NCI-H2081 (cell line): ENCODE measurements at regions not wholly inside any gene's neighbourhood (a gene's known extent, or its start where the extent isn't known, plus 50 kb on each side); places are given as distances from the start of the nearest gene placed in this dataset.
"Not testable (repeated sequence)": the region's sequence is repeated elsewhere in the genome, so short reads cannot be mapped to it uniquely, and the experiment has no call there.

Experiments used
- DNase-seq, 2 experiments: peaks; one replicate each; lab custom pipeline; 2025; lab: John Stamatoyannopoulos, UW

DNA sequence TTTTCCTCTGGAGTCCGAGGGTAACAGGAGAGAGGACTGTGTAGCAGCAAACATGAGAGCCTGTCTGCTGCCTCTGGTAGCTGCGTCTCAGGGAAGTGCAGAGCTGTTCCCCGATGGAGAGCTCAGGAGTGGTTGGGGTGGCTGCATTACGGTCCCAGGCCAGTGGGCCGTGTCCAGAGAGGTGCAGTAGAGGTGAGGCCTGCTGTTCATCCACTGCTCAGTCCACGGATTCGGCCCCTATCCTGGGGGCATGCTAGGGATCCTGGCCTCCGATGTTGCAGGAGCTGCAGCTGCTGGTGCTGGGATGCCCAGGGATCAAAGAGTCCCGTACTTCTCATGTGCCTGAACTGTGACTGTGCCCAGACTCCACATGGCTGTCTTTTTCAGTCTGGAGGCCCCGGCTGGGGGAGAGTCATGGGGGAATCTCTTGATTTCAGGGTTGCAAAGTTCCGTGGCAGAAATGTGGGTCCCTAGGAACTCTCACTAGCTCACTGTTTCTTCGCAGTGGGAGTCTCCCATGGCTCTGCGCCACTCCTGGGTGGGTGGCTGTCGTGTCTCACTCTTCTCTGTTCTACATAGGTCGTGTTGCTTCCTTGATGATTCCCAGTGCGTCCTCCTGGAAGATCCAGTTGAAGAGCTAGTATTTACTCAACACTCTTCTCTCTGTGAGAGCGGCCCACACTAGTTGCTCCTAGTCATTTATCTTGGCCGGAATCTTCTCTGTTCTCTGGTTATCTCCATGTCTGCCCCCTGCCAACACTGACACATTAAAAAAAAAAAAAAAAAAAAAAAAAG lies 109.5 kb upstream of the CENPE start:
- no peak for DNase-seq

DNA sequence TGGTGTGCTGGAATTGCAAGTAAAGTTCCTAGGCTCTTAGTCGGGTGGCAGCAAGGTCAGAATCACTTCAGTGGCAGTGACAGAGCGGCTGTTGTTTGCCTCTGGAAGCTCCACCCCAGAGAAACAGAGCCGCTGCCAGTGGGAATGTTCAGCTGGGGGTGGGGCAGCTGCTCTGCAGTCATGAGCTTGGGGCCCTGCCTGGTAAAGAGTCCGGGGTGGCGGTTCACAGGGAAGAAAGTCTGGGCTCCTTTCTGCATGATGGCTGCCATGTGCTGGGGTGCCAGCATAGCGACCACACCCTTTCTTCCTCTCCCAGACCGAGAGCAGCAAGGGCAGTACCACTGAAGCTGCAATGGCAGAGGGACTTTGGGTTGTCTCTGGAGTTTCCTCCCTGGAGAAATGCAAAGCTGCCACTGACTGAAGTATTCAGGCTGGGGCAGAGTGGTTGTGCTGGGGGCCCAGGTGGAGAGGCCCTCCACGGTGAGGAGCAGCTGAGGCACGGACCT lies 108.8 kb upstream of the CENPE start:
- no peak for DNase-seq

DNA sequence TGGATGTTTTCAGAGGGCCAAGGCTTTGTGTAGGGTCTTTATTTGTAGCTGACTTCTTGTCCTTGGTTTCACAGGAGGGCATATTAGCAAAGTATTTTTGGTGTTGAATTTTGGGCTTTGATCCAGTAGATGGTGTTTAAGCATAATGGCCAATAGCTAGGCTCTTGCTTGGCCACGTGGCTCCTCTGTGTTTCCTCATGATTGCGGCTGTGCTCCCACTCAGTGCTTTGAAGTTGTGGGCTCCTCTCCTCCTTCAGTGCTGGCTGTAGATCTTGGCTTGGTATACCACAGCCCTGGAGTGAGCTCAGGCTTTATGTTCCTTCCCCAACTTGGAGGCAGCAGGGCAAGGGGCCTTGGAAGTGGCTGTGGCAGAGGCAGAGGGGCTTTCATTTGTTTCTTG lies 107.2 kb upstream of the CENPE start:
- DNase-seq, result no peak

DNA sequence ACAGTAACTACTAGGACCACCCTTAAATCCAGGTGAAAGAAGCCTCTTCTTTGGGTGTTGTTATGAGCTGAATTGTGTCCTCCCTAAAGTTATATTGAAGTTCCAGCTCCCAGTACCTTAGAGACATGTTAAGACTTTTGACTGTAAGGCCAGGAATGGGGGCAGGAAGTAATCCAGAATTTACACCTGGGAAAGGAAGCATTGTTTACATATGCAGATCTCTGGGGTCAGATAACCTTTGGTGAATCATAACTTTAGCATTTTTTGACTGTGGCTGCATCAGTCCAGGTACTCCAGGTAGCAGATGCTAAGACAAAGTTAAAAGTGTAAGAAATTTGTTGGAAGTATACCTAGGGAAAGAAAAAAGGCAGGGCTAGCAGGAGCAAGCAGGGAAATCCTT lies 104.9 kb upstream of the CENPE start:
- no peak for DNase-seq

GRCh38 chr4:103292959-103293358 lies 94.8 kb upstream of the CENPE start:
- no peak for DNase-seq

- DNase-seq, result no peak
Measured at GRCh38 chr4:103292373-103292772, 94.2 kb upstream of the CENPE start.

GRCh38 chr4:103289186-103289585 lies 91.0 kb upstream of the CENPE start:
- DNase-seq, result no peak

- DNase-seq, result peak; percentile 6 to 57
Measured at GRCh38 chr4:103272174-103272573, 74.0 kb upstream of the CENPE start.

GRCh38 chr4:103268746-103269145 lies 70.6 kb upstream of the CENPE start:
- DNase-seq, result no peak

DNA sequence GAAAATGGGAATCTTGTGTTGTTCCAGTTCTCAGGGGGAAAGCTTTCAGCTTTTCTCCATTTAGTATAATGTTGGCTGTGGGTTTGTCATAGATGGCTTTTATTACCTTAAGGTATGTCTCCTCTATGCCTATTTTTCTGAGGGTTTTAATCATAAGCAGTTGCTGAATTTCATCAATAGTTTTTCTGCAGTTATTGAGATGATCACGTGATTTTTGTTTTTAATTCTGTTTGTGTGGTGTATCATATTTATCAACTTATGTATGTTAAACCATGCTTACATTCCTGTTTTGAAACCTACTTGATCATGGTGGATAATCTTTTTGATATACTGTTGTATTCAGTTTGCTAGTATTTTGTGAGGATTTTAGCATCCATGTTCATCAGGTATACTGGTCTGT lies 66.8 kb upstream of the CENPE start:
- no peak for DNase-seq

- DNase-seq, result not testable (repeated sequence)
Measured at GRCh38 chr4:103256068-103256467, 57.9 kb upstream of the CENPE start.
